ENCODE measurements at regions not wholly inside any gene's neighbourhood (a gene's known extent, or its start where the extent isn't known, plus 50 kb on each side); places are given as distances from the start of the nearest gene placed in this dataset.
"Not testable (repeated sequence)": the region's sequence is repeated elsewhere in the genome, so short reads cannot be mapped to it uniquely, and the experiment has no call there.

DNA sequence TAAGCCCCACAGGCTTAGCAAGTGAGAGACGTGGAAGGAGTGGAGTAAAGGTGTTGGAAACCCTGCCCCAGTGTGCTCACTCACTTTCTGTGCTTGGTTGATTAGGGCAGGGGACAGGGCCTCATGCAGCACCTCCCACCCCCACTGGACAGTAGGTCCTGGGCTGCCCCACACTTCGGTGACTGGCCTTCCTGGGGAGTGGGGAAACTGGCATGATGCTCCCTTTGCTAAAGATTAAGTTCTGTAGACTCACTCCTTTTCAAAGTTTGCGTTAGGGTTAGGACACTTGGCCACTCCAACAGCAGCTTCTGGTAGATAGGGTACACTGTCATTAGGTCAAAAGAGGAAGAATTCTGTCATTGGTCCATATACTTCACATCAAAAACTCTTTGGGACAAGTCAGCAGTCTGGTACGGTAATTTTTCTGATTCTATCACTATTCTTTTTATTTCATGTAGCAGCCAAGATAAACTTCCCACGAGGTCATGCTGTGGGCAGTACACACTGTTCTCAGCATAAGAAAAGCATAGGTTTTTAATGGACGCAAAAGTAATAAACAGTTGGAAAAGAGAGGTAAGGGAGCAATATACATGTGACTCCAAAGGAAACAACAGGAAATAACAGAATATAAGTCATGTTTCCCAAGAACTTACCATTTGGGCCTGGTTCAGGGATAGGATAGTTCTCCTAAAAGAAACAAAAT is 106.6 kb upstream of the TERB2 start:
- not testable (repeated sequence) for DNase-seq

DNA sequence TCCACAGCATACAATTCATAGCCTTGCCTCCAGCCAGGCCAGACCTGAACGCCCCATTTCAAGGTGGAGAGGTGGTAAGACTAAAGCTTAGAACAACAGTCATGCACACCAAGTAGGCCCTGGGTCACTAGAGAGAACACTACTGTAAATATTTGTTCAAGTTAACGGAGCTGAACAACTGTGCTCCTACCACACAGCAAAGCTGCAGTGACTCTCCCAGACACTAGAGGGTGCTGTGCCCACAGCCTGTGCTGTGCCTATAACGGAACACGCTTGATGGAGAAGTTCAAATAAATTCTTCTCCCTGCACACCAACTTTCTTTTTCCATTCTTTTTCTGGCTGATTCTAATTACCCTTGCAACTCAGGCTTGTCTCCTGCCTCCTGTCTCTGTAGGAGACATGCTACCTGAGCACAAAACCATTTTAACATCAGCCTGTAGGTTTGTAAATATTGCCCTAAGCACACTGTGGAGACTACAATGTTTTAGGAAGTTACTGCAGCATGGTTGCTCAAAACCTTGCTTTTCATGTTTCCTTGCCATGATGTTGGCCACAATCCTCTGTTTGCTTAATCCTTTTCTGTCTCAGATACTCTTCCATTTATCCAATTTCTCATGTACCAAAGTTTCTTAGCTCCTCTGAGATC is 103.1 kb upstream of the TERB2 start:
- peak; percentile 84 for DNase-seq

GRCh38 chr15:44854696-44855095 is 101.8 kb upstream of the TERB2 start:
- DNase-seq, result not testable (repeated sequence)

GRCh38 chr15:44856284-44856683 is 100.2 kb upstream of the TERB2 start:
- DNase-seq, result not testable (repeated sequence)

DNA sequence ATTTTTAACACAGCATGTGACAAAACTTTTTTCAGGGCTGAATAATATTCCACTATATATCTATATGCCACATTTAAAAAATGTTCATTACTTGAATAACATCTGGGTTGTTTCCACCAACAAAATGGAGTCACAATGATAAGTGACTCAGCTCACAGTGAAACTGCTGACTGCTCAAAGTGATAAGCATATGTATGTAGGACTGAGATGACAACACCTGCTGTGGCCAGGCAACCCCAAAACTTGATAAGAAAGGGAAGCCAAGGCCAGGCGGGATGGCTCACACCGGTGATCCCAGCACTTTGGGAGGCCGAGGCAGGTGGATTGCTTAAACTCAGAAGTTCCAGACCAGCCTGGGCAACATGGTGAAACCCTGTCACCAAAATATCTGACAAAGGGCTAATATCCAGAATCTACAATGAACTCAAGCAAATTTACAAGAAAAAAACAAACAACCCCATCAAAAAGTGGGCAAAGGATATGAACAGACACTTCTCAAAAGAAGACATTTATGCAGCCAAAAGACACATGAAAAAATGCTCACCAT is 99.2 kb upstream of the TERB2 start:
- not testable (repeated sequence) for DNase-seq

- DNase-seq, result not testable (repeated sequence)
Measured at GRCh38 chr15:44859088-44859487, 97.4 kb upstream of the TERB2 start.

- DNase-seq, result not testable (repeated sequence)
Measured at GRCh38 chr15:44860168-44860567, 96.3 kb upstream of the TERB2 start.

- no peak for DNase-seq
Measured at GRCh38 chr15:44861439-44861910, 95.0 kb upstream of the TERB2 start.

DNA sequence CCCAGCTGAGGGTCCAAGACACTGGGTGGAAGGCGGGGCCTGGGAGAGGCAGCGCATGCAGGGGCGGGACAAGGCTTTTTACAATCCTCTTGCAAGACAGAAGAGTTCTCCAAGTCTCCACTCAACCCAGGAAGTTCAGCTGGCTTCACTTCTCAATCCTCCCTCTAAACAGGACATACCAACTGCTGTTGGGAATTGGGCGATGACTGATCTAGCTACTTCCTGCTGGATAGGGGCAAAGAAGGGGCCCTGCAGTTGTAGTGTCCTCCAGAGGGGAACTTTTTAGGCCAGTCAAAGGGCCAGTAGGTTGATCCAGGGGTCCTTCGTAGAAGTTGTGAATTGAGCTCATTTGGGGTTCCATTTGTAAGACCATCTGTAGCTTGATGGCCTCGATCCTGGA is 94.6 kb upstream of the TERB2 start:
- DNase-seq, result no peak

DNA sequence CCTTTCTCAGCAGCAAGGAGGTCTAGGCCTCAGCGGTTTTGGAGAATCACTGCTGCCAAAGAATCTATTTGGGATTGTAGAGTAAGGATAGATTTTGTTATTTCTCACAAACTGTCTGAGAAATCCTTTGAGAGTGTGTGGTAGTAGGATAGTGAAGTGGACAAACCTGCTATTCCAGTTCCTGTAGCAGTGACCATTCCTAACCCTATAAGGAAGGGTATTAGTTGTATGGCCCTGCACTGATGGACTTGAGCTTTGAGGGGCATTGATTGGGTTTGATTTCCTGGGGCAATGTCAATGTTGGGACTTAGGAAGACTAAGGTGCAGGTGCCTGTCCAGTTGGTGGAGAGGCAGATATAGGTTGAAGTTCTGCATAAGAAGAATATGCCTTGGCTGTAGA is 93.6 kb upstream of the TERB2 start:
- peak; percentile 33 for DNase-seq

DNA sequence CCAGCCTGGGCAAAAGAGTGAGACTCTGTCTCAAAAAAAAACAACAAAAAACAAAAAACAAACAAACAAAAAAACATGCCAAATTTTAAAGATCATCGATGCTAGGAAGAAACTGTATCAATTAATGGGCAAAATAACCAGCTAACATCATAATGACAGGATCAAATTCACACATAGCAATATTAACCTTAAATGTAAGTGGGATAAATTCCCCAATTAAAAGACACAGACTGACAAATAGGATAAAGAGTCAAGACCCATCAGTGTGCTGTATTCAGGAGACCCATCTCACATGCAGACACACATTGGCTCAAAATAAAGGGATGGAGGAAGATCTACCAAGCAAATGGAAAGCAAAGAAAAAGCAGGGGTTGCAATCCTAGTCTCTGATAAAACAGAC is 88.4 kb upstream of the TERB2 start:
- not testable (repeated sequence) for DNase-seq

DNA sequence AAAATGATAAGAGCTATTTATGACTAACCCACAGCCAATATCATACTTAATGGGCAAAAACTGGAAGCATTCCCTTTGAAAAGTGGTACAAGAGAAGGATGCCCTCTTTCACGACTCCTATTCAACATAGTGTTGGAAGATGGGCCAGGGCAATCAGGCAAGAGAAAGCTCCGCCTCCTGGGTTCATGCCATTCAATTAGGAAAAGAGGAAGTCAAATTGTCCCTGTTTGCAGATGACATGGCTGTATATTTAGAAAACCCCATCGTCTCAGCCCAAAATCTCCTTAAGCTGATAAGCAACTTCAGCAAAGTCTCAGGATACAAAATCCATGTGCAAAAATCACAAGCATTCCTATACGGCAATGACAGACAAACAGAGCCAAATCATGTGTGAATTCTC is 86.4 kb upstream of the TERB2 start:
- not testable (repeated sequence) for DNase-seq

DNA sequence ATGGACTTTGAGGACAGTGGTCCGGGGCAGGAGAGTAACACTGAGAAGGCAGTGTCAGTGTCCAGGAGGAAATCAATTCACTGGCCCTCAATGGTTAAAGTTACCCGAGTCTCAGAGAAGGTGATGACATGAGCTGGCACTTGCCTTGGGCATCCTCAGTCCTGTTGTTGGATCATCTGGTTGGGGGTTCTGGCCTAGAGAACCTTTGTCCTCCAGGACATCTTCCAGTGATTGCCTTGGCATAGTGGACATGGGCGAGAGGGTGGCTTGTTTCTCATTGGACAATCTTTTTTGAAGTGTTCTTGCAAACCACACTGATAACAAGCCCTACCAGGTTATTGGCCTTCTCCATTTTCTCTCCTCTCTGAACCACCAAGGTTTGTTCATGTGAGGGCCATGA is 83.4 kb upstream of the TERB2 start:
- DNase-seq, result no peak

- no peak for DNase-seq
Measured at GRCh38 chr15:44879066-44879465, 77.4 kb upstream of the TERB2 start.

- no peak for DNase-seq
Measured at GRCh38 chr15:44882499-44882968, 74.0 kb upstream of the TERB2 start.

GRCh38 chr15:44883199-44883877 is 73.1 kb upstream of the TERB2 start:
- no peak for DNase-seq

GRCh38 chr15:44898890-44899651 is 57.4 kb upstream of the TERB2 start:
- DNase-seq, result not testable (repeated sequence)

GRCh38 chr15:44899775-44900174 is 56.7 kb upstream of the TERB2 start:
- not testable (repeated sequence) for DNase-seq

DNA sequence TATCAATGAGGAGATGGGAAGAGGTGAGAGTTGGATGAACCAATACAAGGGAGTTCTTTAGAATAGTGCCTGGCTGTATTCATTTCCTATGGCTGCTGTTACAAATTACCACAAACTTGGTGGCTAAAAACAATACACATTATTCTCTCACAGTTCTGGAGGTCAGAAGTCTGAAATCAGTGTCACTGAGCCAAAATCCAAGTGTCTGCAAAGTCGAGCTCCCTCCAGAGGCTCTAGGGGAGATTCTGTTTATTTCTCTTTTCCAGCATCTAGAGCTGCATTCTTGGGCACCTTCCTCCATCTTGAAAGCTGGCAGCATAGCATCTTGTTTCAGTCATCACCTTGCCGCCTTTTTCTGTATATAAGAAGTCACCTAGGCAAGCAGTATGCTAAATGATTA is 55.7 kb upstream of the TERB2 start:
- not testable (repeated sequence) for DNase-seq

- DNase-seq, result not testable (repeated sequence)
Measured at GRCh38 chr15:44903281-44903680, 53.2 kb upstream of the TERB2 start.

- DNase-seq, result not testable (repeated sequence)
Measured at GRCh38 chr15:44904651-44905340, 51.7 kb upstream of the TERB2 start.
